ENCODE measurements at regions not wholly inside any gene's neighbourhood (a gene's known extent, or its start where the extent isn't known, plus 50 kb on each side); places are given as distances from the start of the nearest gene placed in this dataset.

DNA sequence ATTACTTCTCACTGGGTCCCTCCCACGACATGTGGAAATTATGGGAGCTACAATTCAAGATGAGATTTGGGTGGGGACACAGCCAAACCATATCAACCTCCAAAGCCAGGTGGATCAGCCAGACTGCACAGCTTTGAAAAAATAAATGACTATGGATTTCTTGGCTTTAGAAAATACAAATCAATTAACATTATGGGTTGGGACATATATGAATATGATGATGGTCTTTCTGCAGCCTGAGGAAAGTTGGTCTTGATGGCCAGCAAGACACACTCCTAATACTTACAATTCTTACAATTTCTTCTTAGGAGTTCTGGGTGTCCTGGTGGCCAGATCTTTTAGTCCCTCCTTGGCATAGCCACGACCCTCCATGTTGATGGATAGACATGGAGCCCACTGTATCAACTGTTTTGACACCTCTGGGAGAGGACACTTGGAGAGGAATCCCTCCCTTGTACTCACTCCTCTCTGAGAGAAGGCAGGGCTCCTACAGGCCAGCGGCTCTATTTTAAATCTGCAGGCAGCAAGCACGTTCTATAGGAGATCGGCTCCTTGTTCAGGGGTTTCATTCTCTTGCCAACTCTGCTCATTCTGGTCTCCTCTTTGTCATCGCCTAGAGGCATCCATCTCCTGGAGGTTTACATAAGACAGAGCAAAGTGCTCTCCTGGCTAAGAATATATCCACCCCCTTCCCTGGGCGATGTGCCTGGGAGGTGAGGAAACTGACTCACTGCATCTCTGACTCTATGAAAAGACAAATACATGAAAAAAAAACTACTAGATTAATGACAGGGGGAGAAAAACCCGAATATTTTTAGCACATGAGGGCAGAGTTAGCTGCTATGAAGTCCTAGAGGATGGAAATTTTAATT, 145.9 kb downstream of the CARTPT start:
- Mint-ChIP-seq H3K36me3 (ENCODE audit: low read depth) (no peaks in the 10 kb centered on the region), H3K27ac (no peak overlapping the region), H3K27me3 (ENCODE audit: low read depth) (peaks cover 5% of the 10 kb centered on the region)

DNA sequence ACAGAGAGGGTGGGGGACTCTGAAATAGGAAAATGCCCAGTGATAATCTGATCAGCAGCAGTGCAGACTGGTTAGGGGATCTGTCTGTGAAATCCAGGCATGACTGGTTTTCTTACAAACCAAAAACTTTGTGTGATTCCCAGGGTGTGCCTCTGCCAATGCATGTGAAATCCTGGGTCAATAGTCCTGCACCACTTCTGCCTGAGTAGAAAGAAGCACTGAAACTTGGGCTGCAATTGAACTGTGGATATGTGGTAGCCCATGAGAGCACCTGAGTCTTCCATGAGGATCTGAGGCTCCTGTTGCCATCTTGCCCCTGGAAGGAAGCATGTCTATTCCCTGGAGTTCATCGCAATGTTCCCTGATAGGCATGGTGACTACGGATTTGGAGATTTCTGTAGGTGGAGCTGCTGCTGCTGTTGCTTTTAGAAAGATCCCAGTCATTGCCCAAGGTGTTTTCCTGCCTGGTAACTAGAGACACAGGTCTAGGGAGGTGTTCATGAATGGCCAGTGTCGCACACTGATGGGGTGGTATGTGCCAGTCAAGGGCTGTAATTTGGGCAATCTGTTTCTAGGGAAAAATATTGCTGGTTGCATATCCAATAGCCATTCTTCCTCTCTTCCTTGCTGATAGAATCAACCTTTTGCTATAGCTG, 146.7 kb downstream of the CARTPT start:
- Mint-ChIP-seq H3K36me3 (ENCODE audit: low read depth) (no peaks in the 10 kb centered on the region), H3K27me3 (ENCODE audit: low read depth) (peaks cover 5% of the 10 kb centered on the region), H3K9me3 (no peaks in the 10 kb centered on the region), H3K27ac (no peak overlapping the region), H3K4me1 (ENCODE audit: low read depth) (no peaks in the 10 kb centered on the region), H3K4me3 (no peak overlapping the region)
- no peak for DNase-seq (ENCODE audit: low spot score)

More for the DNA sequence above, 145.9 kb downstream of the CARTPT start:
- Mint-ChIP-seq H3K4me1 (ENCODE audit: low read depth) (no peaks in the 10 kb centered on the region), H3K4me3 (no peak overlapping the region), H3K9me3 (no peaks in the 10 kb centered on the region)
- DNase-seq (ENCODE audit: low spot score): no peak

DNA sequence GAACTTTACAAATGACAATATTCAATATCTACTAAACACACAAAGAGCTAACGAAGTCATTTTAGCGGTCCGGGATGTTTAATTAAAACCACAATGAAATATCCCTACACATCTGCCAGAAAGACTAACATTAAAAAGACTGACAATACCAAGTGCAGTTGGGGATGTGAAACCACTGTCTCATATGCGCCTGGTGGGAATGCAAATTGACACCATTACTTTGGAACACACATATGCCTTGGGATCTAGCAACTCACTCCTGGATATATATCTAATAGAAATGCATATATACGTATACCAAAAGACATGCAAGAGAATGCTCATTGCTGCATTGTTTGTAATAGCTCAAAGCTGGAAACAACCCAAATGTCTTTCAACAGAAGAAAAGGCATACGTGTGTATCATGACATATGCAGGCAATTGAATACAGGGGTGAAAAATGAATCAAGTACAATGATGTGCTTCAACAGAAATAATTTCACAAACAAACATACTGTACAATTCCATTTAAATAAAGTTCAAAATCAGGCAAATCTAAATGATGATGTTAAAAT, 153.3 kb downstream of the CARTPT start:
- H3K9me3 Mint-ChIP-seq: no peaks in the 10 kb centered on the region
- H3K27me3 Mint-ChIP-seq (ENCODE audit: low read depth): peaks cover 7% of the 10 kb centered on the region
- H3K4me1 Mint-ChIP-seq (ENCODE audit: low read depth): no peaks in the 10 kb centered on the region
- no peak for DNase-seq (ENCODE audit: low spot score)
- no peak overlapping the region for H3K27ac Mint-ChIP-seq
- H3K4me3 Mint-ChIP-seq: no peak overlapping the region
- H3K36me3 Mint-ChIP-seq (ENCODE audit: low read depth): no peaks in the 10 kb centered on the region

DNA sequence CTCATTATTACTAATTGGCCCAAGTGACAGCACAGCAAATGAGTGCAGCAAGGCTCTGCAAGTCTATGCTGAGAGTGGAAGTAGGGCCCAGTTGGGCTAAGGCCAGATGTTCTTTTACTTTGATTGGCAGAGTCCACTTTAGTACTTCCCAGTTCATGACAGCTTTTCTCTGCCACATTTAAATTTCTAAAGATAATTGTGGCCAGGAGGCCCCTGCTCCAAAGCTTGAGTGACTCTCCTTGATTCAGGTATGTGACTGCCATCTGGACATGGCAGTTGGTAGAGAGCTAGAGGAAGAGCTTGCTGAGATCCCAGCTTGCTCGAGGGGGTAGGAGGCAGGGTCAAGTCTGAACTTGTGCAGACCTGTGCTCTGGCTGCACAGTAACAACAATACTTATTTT, 154.1 kb downstream of the CARTPT start:
- no peaks in the 10 kb centered on the region for H3K36me3 Mint-ChIP-seq (ENCODE audit: low read depth)
- no peak overlapping the region for H3K27ac Mint-ChIP-seq
- H3K4me3 Mint-ChIP-seq: no peak overlapping the region
- H3K9me3 Mint-ChIP-seq: no peaks in the 10 kb centered on the region
- H3K27me3 Mint-ChIP-seq (ENCODE audit: low read depth): peaks cover 7% of the 10 kb centered on the region
- no peak for DNase-seq (ENCODE audit: low spot score)
- no peaks in the 10 kb centered on the region for H3K4me1 Mint-ChIP-seq (ENCODE audit: low read depth)

DNA sequence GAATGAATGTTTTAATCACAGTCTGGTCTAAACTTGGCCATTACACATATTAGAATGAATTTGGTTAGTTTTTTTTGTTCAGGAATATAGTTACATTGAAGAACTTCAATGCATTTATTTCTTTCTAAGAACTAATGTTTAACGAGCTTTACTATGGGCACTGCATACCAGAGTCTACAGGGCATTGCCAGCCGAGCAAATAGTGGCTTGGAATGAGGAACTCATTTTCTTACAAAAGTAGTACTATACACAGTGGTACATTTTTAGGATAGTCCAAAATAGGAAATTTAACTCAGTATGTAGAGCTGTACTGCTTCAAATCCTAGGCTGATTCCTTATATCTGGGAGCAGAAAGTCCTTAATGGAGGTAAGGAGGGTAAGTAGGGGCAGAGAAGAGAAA, 155.4 kb downstream of the CARTPT start:
- Mint-ChIP-seq H3K27me3 (ENCODE audit: low read depth) (peaks cover 7% of the 10 kb centered on the region), H3K36me3 (ENCODE audit: low read depth) (no peaks in the 10 kb centered on the region), H3K9me3 (no peaks in the 10 kb centered on the region), H3K4me3 (no peak overlapping the region), H3K27ac (no peak overlapping the region), H3K4me1 (ENCODE audit: low read depth) (no peaks in the 10 kb centered on the region)
- DNase-seq (ENCODE audit: low spot score): no peak

DNA sequence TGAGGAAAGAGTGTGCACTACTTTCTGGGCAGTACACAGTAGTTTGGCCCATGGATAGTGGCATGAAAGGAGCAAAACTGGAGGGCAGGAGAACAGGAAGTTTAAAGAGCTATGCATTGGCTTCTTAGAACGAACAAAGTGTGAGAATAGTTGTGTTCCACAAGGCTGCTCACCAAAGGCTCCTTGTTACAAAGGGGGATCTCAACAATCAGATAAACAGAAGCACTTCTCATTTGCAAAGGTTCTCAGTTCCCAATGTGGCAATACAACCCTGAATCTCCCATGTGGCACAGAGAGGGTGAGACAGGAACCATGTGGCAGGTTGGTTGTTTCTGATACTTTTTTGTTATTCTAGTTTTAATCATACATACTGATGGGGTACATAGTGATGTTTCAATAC, 158.4 kb downstream of the CARTPT start:
- H3K36me3 Mint-ChIP-seq (ENCODE audit: low read depth): no peaks in the 10 kb centered on the region
- H3K4me1 Mint-ChIP-seq (ENCODE audit: low read depth): no peaks in the 10 kb centered on the region
- no peak overlapping the region for H3K4me3 Mint-ChIP-seq
- H3K27me3 Mint-ChIP-seq (ENCODE audit: low read depth): peaks cover 7% of the 10 kb centered on the region
- DNase-seq (ENCODE audit: low spot score): no peak
- no peaks in the 10 kb centered on the region for H3K9me3 Mint-ChIP-seq
- no peak overlapping the region for H3K27ac Mint-ChIP-seq

DNA sequence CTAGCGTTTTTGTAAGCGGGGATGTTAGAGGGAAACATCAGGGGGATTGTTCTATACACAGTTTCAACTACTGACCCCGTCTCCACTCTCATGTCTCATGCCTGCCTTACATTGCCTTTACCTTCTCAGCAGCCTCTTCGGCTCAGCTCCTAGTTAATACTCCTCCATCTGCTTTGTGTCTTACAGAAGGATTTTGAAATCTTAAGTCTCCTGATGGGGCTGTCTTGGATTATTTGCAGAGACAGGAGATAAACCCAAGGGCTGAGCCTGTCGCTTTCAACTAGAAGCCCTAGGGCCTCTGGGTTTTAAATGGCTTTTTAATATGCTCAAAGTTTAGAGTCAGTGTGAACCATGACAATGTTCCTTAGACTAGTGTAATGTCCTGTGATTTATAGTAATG, 161.5 kb downstream of the CARTPT start:
- Mint-ChIP-seq H3K27ac (no peak overlapping the region), H3K27me3 (ENCODE audit: low read depth) (no peaks in the 10 kb centered on the region), H3K9me3 (no peaks in the 10 kb centered on the region), H3K4me1 (ENCODE audit: low read depth) (no peaks in the 10 kb centered on the region), H3K4me3 (no peak overlapping the region), H3K36me3 (ENCODE audit: low read depth) (no peaks in the 10 kb centered on the region)
- no peak for DNase-seq (ENCODE audit: low spot score)

DNA sequence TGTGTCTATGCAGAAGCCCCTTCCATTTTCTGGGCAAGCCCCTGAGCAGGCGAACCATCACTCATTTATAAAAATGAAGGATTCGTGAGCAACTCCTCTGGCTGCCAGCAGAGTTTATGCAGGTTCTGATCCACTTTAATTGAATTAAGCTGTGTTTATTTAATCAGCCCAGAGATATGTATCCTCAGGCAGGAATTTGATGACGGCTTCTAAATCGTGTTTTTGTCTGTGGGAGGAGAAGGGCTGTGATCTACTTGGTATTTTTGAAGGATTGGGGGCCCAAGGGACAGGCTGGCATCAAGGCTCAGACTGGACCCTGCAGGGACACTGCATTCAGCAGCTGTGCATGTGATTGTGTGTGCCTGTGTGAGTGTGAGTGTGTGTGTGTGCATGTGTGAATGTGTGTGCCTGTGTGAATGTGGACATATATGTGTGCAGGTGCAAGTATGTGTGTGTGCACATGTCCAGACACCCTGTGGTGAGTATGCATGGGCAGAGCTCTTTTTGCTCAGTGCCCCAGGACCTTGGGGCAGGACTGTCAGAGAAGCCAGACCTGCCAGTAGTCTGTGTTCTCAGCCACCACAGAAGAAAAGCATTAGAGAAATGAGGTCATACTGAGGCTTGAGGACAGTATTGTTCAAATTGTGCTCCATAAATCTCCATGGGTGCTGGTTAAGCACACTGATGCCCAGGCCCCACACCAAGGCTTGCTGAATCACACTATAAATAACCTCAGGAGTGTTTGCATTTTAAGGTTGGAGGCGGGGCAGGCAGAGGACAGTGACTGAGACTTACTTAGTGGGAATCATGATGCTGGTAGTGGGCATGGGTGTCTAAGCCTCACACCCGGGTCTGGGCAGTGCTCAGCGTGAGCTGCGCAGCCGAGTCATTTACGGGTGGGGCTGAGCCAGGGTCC, 164.0 kb downstream of the CARTPT start:
- peaks cover 2% of the 10 kb centered on the region for H3K9me3 Mint-ChIP-seq
- H3K27me3 Mint-ChIP-seq (ENCODE audit: low read depth): no peaks in the 10 kb centered on the region
- H3K4me3 Mint-ChIP-seq: no peak overlapping the region
- peaks cover 2% of the 10 kb centered on the region for H3K4me1 Mint-ChIP-seq (ENCODE audit: low read depth)
- DNase-seq (ENCODE audit: low spot score): no peak
- no peak overlapping the region for H3K27ac Mint-ChIP-seq
- no peaks in the 10 kb centered on the region for H3K36me3 Mint-ChIP-seq (ENCODE audit: low read depth)

DNA sequence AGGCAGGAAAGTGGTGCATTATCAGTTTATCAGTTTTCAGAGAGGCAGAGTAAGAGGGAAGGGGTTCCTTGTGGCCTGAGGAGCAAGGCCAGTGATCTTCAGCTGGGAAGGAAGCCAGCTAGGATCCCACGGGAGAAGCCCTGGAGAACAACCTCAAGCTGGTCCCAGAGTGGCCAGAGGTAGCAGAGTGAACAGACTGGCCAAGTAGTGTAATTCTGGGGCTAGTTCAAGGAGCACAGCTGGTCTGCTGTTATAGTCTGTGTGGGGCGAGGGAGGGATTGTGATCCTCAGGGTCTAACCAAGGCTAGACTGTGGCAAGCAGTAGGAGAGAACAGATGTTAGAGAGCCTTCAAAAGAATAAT, 164.6 kb downstream of the CARTPT start:
- Mint-ChIP-seq H3K4me1 (ENCODE audit: low read depth) (peaks cover 2% of the 10 kb centered on the region), H3K27ac (no peak overlapping the region), H3K36me3 (ENCODE audit: low read depth) (no peaks in the 10 kb centered on the region), H3K27me3 (ENCODE audit: low read depth) (no peaks in the 10 kb centered on the region), H3K9me3 (peaks cover 7% of the 10 kb centered on the region), H3K4me3 (no peak overlapping the region)
- no peak for DNase-seq (ENCODE audit: low spot score)

DNA sequence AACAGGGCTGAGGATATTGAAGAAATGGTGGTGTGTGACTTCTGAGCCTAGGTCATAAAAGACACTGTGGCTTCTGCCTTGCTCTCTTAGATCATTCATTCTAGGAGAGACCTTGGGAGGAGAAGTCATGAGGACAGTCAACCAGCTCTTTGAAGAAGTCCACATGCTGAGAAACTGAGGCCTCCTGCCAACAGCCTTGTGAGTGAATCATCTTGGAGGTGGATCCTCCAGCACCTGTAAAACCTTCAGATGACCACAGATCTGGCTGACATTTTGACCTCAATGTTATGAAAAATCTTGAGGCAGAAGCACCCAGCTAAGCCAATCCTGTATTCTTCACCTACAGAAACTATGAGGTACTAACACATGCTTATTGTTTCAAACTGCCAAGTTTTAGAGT, 165.9 kb downstream of the CARTPT start:
- no peaks in the 10 kb centered on the region for H3K27me3 Mint-ChIP-seq (ENCODE audit: low read depth)
- H3K9me3 Mint-ChIP-seq: peaks cover 7% of the 10 kb centered on the region
- no peak overlapping the region for H3K4me3 Mint-ChIP-seq
- no peak overlapping the region for H3K27ac Mint-ChIP-seq
- H3K4me1 Mint-ChIP-seq (ENCODE audit: low read depth): peaks cover 2% of the 10 kb centered on the region
- no peaks in the 10 kb centered on the region for H3K36me3 Mint-ChIP-seq (ENCODE audit: low read depth)
- DNase-seq (ENCODE audit: low spot score): no peak

DNA sequence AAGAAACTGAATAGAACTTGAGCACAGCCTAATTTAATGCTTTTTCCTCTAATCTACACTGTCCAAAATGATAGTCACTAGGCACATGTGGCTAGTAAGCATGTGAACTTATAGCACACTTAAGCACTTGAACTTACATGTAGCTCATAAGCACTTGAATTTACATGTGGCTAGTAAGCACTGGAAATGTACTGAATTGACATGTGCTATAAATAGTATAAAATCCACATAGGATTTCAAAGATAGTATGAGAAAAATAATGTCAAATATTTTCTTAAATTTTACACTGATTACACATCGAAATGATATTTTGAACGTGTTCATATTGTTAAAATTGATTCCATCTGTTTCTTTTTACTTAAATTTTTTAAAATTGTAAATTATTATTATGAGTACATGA, 167.3 kb downstream of the CARTPT start:
- Mint-ChIP-seq H3K4me3 (no peak overlapping the region), H3K9me3 (peaks cover 7% of the 10 kb centered on the region), H3K36me3 (ENCODE audit: low read depth) (no peaks in the 10 kb centered on the region), H3K27me3 (ENCODE audit: low read depth) (peaks cover 4% of the 10 kb centered on the region), H3K27ac (no peak overlapping the region), H3K4me1 (ENCODE audit: low read depth) (peaks cover 2% of the 10 kb centered on the region)
- no peak for DNase-seq (ENCODE audit: low spot score)

DNA sequence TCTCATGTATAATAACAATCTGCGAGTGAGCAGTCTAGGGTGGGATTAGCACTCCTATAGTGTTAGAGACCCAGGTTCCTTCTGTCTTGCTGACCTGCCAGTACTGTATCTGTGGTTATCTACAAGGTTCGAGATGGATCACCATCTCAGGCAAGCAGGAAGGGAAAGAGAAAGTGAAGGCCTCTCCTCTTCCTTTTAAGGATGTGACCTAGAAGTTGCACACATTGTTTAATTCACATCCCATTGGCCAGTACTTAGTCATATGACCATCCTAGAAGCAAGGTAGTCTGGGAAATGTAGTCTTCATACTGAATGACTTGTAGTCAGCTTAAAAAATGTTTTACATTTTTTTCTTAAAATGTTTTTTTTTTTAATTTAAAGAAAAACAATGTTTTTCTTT, 168.6 kb downstream of the CARTPT start:
- H3K4me1 Mint-ChIP-seq (ENCODE audit: low read depth): peaks cover 2% of the 10 kb centered on the region
- H3K9me3 Mint-ChIP-seq: peaks cover 7% of the 10 kb centered on the region
- no peak for DNase-seq (ENCODE audit: low spot score)
- no peak overlapping the region for H3K27ac Mint-ChIP-seq
- H3K27me3 Mint-ChIP-seq (ENCODE audit: low read depth): peaks cover 4% of the 10 kb centered on the region
- no peaks in the 10 kb centered on the region for H3K36me3 Mint-ChIP-seq (ENCODE audit: low read depth)
- H3K4me3 Mint-ChIP-seq: no peak overlapping the region

DNA sequence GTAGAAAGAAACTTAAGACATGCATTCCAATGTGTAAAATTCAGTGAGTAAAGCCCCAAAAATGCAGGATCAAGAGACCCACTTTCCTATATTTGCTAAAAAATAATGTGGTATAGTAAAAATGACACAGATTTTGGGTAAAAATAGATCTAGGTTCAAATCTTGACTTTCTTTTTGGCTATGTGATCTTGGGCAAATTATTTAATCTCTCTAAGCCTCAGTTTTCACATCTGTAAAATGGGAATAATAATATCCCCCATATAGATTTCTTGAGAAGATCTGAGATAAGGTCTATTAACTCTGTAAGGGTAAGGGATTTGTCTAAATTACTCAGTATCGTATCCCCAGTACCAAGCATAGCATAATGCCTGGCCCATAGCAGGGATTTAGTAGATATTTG, 172.3 kb downstream of the CARTPT start:
- H3K27me3 Mint-ChIP-seq (ENCODE audit: low read depth): peaks cover 4% of the 10 kb centered on the region
- no peak for DNase-seq (ENCODE audit: low spot score)
- no peaks in the 10 kb centered on the region for H3K36me3 Mint-ChIP-seq (ENCODE audit: low read depth)
- H3K27ac Mint-ChIP-seq: no peak overlapping the region
- peaks cover 2% of the 10 kb centered on the region for H3K4me1 Mint-ChIP-seq (ENCODE audit: low read depth)
- no peak overlapping the region for H3K4me3 Mint-ChIP-seq
- H3K9me3 Mint-ChIP-seq: peaks cover 7% of the 10 kb centered on the region

DNA sequence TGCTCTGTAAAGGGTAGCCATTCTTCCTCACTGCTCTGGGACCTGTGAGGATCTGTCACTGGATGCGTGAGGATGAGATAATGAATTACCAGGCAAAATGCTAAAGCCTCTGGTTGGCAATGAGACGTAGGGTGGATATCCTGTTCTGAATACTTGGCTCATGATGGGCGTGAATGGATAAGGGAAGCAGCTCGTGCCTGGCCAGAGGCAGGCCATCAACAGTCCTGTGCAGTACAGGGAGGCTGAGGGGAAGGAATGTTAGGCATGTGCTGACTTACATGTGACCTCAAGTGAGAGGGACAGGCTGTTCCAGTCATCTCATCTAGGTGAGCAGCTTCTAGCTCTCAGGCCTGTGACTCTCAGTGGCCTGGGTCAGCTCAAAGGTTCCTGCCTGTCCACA, 172.8 kb downstream of the CARTPT start:
- Mint-ChIP-seq H3K27me3 (ENCODE audit: low read depth) (peaks cover 4% of the 10 kb centered on the region), H3K36me3 (ENCODE audit: low read depth) (no peaks in the 10 kb centered on the region), H3K4me3 (no peak overlapping the region), H3K9me3 (peaks cover 7% of the 10 kb centered on the region), H3K27ac (no peak overlapping the region), H3K4me1 (ENCODE audit: low read depth) (peaks cover 2% of the 10 kb centered on the region)
- DNase-seq (ENCODE audit: low spot score): no peak

Measured in T-helper 2 cell treated with Interferon-gamma antibody and Interleukin-4, amounts not matched to agents 5 μg/mL and 100 μg/mL, for 36 hours (primary cell).